ENCODE measurements at regions not wholly inside any gene's neighbourhood (a gene's known extent, or its start where the extent isn't known, plus 50 kb on each side); places are given as distances from the start of the nearest gene placed in this dataset.

DNA sequence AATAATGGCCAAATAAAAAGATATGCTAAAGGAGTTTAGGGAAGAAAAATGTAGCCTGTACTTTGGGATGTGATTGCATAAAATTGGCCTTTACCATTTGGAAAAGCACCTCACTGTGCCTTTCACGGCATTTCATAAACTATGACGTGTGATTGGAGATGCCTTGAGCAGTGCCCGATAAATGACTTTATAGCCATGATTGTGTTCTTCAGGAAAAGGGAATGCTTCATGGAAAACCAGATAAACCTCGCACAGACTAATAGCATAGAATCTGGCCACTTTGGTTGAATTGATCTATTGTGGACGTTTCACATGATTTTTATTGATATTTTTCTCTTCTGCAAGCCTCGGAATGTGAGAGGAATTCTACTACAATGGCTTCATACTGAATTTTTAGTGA, 502.0 kb upstream of the MKI67 start:
- no peak for DNase-seq

DNA sequence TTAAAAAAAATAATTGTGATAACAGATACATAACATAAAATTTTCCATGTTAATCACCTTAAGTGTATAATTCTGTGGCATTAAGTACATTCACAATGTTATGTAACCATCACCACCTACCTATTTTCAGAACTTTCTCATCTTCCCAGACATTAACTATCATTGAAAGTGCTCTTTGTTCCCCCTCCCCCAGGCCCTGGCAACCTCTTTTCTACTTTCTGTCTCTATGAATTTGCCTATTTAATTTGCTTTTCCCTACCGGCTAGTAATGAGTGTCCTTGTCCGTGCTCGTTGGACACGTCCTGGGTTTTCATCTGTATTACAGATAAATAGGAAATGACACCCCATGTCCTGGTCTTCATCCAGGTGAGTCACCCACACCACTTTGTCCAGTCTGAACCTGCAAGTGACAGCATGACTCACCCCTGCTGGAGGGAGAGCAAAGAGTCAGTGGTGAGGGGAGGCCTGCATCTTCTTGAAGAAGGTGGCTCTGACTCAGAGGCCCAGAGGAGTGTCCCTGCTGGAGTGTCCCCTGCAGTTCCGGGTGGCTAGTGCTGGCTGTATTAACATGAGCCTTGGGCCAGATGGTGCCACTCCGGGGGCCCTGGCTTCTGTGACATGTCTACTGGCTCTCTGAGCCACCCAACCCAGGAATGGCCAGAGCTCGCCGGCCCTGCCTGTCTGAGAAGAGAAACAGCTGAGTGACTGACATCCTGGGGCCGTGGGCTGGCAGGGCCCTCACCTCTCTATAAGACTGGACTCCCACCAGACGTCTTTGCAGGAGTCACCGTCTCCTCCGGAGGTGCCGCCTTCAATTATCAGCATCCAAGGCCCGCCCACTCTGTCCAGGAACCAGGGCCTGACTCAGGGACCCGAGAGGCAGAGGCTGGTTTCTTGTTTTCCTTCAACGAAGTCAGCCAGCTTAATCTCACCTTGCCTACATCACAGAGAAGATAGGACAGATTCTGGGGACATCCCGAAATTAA, 503.2 kb upstream of the MKI67 start:
- DNase-seq = no peak

DNA sequence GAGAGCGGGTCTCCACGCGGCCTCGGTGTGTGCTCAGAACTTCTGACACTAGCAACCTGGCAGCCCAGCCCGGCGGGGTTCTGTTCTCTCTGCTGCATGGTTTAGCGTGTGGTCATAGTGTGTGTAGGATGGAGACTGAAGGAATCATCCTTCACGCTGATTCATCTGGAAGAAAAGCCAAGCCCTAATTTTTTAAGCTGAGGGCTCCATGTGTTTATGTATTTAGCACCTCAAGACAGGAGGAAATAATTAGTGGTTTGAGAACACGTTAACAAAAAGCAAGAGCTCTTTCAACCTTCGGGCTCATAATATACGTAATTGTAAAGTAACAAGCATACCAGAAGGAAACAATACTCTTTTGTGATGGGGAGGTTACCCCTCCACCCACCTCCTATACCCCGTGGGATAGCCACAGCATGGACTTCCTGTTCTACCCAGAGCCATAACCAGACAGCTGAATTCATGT, 504.6 kb upstream of the MKI67 start:
- DNase-seq = no peak

GRCh38 chr10:128631801-128632241, 505.6 kb upstream of the MKI67 start:
- DNase-seq = peak; percentile 8

DNA sequence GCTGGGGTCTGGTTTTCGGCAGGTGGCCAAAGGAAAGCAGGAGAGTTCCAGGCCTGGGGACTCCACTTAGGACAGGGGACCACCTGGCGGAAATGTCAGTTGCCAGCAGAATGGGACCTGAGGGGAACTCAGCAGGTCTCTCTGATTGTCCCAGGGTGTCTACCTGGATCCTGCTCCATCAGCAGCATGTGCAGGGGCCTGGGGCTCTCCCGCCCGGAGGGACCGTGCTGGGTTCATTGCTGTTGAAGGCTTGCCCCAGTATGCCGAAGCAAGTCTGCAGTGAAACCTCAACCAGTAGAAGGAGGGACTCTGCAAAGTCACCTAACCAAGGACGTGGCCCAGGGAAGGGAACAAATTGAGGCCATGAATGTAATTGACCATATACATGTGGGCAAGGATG, 506.5 kb upstream of the MKI67 start:
- no peak for DNase-seq

- DNase-seq = no peak
These were observed 507.8 kb upstream of the MKI67 start for GRCh38 chr10:128633864-128634540.

GRCh38 chr10:128642023-128642422, 515.8 kb upstream of the MKI67 start:
- DNase-seq = no peak

- DNase-seq = no peak
These were observed 516.3 kb upstream of the MKI67 start for GRCh38 chr10:128642502-128642901.

DNA sequence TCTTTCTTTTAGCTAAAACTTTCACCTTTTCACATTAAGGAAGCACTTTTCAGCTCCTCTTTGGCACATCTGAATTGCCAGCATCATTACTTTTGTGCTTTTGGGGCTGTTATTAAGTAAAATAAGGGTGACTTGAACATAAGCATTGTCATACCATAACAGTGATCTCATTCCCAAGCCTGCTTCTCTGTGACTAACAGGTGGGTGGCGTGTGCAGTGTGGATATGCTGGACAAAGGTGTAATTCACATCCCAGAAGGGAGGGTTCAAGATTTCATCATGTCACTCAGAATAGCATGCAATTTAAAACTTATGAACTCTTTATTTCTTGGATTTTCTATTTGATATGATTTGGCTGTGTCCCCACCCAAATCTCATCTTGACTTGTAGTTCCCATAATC, 517.4 kb upstream of the MKI67 start:
- no peak for DNase-seq

DNA sequence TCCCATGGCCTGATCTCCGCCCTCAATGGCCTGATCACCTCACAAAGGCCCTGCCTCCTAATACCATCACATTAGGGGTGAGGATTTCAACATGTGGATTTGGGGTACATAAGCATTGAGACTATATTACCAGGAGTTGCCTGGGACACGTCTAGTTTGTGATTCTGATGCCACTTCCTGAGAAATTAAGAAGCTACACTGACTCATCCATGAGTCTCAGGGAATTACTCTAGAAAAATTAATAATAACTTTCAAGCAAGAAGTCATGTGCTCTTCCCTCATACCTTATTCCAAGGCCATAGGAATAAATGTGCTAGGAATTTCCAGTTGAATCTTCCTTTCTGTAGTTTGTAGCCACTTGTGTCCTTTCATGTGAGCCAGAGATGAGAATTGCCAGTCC, 519.3 kb upstream of the MKI67 start:
- no peak for DNase-seq

GRCh38 chr10:128646956-128647355, 520.7 kb upstream of the MKI67 start:
- no peak for DNase-seq

GRCh38 chr10:128657548-128657947, 531.3 kb upstream of the MKI67 start:
- DNase-seq = no peak

GRCh38 chr10:128660726-128661125, 534.5 kb upstream of the MKI67 start:
- DNase-seq = peak; percentile 6

GRCh38 chr10:128661404-128662197, 535.4 kb upstream of the MKI67 start:
- DNase-seq = no peak

DNA sequence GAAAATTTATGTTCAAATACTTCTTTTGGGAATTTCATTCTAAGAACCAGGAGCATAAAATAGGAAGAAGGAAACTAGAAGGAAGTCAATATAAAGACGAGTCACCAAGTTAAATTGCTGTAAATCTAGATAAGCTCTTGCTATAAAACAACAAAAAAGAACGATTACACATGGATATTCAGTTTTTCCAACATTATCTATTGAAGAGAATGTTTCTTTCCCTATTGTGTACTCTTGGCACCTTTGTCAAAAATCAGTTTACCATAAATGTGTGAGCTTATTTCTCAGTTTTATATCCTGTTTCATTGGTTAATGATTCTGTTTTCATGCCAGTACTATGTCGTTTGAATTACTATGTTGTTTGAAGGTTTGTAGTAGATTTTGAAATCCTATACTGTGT, 536.3 kb upstream of the MKI67 start:
- DNase-seq = no peak

- no peak for DNase-seq
These were observed 538.5 kb upstream of the MKI67 start for GRCh38 chr10:128664729-128665128.

DNA sequence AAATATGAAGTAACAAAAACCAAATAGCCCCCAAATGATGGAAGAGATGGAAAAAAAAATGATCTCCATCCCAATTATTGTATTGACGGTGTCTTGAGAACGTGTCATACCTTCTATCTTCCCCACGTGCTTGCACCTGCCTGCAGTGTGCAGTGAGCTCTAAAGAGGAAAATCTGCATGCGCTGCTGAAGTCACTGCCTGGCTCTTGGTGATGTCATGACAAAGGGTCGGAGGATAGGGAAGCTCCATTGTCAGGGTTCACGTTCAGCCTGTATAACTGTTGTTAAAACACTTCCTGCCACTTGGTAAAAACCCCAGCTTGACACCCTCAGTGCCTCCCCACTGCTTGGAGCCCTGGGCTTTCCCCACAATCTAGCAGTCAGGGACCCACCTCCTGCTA, 549.2 kb upstream of the MKI67 start:
- no peak for DNase-seq

DNA sequence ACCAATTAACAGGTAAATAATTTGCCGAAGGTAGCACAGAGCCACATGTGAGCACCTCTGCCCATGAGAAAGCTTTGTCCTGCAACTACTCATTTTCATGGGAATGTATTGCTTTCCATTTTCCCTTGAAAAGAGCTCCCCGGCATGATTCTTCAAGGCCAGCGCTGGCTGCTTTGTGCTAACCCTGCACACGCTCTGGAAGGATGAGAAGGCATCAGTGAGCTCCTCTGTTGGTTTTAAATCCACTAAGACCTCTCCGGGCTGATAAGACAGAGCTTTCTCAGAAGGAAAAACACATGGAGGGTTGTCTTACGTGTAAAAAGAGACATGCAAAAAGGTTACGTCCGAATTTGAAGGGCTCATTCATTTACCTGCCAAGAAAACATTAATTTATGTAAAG, 553.9 kb upstream of the MKI67 start:
- no peak for DNase-seq

- no peak for DNase-seq
These were observed 558.0 kb upstream of the MKI67 start for GRCh38 chr10:128684215-128684614.

- no peak for DNase-seq
These were observed 560.5 kb upstream of the MKI67 start for GRCh38 chr10:128686630-128687278.

GRCh38 chr10:128687408-128687807, 561.2 kb upstream of the MKI67 start:
- no peak for DNase-seq

DNA sequence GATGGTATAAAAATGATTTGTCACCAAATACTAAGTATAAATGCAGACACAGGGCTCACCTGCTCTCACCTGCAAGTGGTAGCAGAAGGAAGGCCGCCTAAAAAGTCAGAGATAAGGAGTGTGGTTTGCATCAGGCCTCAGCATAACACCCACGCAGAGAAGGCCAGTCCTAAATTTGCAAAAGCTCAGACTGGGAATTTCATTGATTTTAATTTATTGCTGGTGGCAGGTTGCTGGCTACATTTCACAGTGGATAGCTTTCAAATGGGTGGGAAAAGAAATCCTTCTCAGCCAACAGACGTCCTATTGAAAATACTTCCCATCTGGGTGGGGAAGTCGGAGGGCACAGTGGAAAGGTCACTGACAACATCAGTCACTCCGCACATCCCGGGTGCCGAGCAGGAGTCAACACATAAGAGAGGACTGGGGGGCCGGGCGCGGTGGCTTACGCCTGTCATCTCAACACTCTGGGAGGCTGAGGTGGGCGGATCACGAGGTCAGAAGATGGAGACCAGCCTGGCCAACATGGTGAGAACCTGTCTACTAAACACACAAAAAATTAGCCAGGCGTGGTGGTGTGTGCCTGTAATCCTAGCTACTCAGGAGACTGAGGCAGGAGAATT, 561.8 kb upstream of the MKI67 start:
- DNase-seq = no peak

Data from RPMI8226 (cell line).